ENCODE measurements at regions not wholly inside any gene's neighbourhood (a gene's known extent, or its start where the extent isn't known, plus 50 kb on each side); places are given as distances from the start of the nearest gene placed in this dataset.
A peak's percentile ranks its signal among the peaks of the same experiment; 100 is the strongest.
"Not testable (repeated sequence)": the region's sequence is repeated elsewhere in the genome, so short reads cannot be mapped to it uniquely, and the experiment has no call there.

DNA sequence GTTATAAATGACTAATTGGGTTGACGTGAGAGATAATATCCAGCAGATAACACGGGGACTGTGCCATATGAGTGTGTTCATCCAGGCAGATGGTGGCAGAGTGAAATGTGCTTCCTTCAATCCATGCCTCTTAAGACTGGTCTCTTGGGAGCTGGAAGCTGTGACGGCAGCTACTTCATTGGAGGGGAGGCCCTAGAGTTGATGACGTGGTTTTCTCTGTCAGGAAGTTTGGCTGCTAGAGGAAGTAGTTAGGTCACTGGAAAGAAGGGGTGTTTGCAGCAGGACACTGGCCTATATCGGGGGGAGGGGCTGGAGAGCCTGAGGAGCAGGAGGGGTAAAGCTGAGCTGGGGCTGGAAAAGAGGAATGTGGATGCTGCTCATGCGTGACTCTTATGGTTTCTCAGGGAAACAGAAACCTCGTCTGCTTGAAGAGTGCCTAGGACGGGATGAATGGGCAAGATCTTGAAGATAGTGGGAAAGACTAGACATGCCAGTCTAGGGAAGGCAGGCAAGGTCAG, 3051.6 kb downstream of the RPIA start:
- not testable (repeated sequence) for ATAC-seq

- ATAC-seq, result not testable (repeated sequence)
These were observed 3052.4 kb downstream of the RPIA start for GRCh38 chr2:91743910-91744309.

- ATAC-seq, result not testable (repeated sequence)
These were observed 3053.2 kb downstream of the RPIA start for GRCh38 chr2:91744700-91745141.

GRCh38 chr2:91748902-91749301, 3057.4 kb downstream of the RPIA start:
- ATAC-seq, result peak; percentile 51
- TF ChIP-seq ISL1 (CRISPR knock-in tag; IDR thresholded peaks at IDR 0.05) (no peak), GLIS3 (CRISPR knock-in tag; IDR thresholded peaks at IDR 0.05) (no peak), ZC3H10 (CRISPR knock-in tag; IDR thresholded peaks at IDR 0.05) (no peak), SNAI2 (CRISPR knock-in tag; IDR thresholded peaks at IDR 0.05) (no peak), ZFP3 (CRISPR knock-in tag; IDR thresholded peaks at IDR 0.05) (no peak), ARNTL (CRISPR knock-in tag; IDR thresholded peaks at IDR 0.05; ENCODE audit: borderline replicate concordance, low read depth) (no peak), TOX (CRISPR knock-in tag; IDR thresholded peaks at IDR 0.05; ENCODE audit: borderline replicate concordance) (no peak), ESRRG (CRISPR knock-in tag; IDR thresholded peaks at IDR 0.05) (no peak), CSDC2 (CRISPR knock-in tag; IDR thresholded peaks at IDR 0.05) (no peak), CSRNP3 (CRISPR knock-in tag; IDR thresholded peaks at IDR 0.05) (no peak), OSR1 (CRISPR knock-in tag; IDR thresholded peaks at IDR 0.05) (no peak), BACH2 (CRISPR knock-in tag; IDR thresholded peaks at IDR 0.05; ENCODE audit: borderline replicate concordance) (no peak), ZNF70 (CRISPR knock-in tag; IDR thresholded peaks at IDR 0.05) (no peak), ZFP30 (CRISPR knock-in tag; IDR thresholded peaks at IDR 0.05) (no peak), ZNF565 (CRISPR knock-in tag; conservative IDR thresholded peaks at IDR 0.05; ENCODE audit: low read depth) (no peak), ZNF8 (CRISPR knock-in tag; IDR thresholded peaks at IDR 0.05) (no peak), RARB (CRISPR knock-in tag; IDR thresholded peaks at IDR 0.05) (no peak), PPARA (CRISPR knock-in tag; IDR thresholded peaks at IDR 0.05; ENCODE audit: borderline replicate concordance) (no peak)
- TF ChIP-seq, protein P1, sequence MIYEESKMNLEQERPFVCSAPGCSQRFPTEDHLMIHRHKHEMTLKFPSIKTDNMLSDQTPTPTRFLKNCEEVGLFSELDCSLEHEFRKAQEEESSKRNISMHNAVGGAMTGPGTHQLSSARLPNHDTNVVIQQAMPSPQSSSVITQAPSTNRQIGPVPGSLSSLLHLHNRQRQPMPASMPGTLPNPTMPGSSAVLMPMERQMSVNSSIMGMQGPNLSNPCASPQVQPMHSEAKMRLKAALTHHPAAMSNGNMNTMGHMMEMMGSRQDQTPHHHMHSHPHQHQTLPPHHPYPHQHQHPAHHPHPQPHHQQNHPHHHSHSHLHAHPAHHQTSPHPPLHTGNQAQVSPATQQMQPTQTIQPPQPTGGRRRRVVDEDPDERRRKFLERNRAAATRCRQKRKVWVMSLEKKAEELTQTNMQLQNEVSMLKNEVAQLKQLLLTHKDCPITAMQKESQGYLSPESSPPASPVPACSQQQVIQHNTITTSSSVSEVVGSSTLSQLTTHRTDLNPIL (CRISPR knock-in tag; IDR thresholded peaks at IDR 0.05; ENCODE audit: low read depth), result no peak
- TF ChIP-seq, protein P2, sequence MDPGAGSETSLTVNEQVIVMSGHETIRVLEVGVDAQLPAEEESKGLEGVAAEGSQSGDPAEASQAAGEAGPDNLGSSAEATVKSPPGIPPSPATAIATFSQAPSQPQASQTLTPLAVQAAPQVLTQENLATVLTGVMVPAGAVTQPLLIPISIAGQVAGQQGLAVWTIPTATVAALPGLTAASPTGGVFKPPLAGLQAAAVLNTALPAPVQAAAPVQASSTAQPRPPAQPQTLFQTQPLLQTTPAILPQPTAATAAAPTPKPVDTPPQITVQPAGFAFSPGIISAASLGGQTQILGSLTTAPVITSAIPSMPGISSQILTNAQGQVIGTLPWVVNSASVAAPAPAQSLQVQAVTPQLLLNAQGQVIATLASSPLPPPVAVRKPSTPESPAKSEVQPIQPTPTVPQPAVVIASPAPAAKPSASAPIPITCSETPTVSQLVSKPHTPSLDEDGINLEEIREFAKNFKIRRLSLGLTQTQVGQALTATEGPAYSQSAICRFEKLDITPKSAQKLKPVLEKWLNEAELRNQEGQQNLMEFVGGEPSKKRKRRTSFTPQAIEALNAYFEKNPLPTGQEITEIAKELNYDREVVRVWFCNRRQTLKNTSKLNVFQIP (CRISPR knock-in tag; IDR thresholded peaks at IDR 0.05; ENCODE audit: borderline replicate concordance, low read depth), result no peak

DNA sequence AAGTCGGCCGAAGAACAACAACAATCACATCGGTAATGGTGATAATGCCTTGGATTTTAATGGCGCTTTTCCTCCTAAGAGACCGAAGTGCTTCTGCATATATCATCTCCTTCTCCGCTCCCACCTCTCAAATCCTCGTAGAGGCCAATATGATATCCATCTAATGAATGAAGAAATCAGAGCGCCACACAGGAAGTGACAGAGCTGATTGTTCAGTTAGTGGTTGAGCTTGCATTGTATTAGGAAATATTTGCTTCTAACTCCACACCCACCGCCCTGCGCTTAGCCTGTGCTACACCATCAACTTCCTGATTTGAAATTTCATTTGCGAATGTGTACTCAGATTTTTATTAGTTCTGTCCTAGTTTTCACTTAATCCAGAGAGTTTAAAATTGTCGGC, 3058.2 kb downstream of the RPIA start:
- ATAC-seq, result not testable (repeated sequence)

DNA sequence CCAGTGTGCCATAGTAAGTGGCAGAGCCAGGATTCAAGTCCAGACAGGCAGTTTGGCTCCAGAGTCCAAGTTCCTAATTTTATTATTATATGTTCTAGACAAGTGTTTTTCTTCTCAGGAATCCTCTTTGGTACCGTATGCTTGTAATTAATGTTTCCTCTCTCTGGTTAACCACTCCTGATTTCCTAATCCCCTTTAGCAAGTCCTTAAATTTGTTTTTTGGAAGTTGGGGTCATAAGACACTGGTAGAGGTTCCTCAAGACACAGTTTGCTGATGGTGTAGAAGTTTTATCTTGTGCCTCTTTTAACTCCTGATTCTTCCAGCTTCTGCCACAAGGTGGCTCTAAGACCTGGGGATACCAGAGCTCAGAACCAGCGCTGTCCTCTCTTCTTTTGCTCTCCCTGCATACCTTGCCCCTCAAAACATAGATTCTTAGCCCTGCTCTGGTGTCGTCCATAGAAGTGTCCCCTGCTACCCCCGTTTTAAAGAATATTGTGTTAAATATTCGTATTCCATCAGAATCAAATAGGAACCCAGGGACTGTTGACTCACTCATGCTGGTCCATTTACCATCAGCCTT, 3068.0 kb downstream of the RPIA start:
- ATAC-seq, result peak; percentile 85

- ATAC-seq, result not testable (repeated sequence)
These were observed 3069.2 kb downstream of the RPIA start for GRCh38 chr2:91760672-91761071.

DNA sequence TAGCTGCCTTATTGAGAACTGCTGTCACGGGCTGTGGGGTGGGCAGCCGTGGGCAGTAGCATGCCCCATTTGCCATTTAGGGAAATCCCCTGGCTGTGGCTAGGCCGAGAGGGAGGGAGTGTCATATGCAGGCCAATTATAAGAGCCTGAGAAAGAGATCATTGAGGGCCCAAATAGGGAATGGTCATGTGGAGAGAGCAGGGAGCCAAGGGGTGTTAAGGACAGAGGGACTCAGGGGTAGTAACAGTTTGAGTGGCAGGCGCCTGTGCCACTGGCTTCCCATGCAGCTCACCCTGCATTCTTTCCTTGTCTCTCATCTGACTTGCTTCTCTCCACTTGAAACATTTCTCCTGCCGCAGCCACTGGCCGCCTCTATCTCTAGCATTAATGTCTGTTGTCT, 3070.8 kb downstream of the RPIA start:
- ATAC-seq, result not testable (repeated sequence)

- ATAC-seq, result not testable (repeated sequence)
These were observed 3072.2 kb downstream of the RPIA start for GRCh38 chr2:91763710-91764109.

- ATAC-seq, result peak; percentile 17
These were observed 3073.1 kb downstream of the RPIA start for GRCh38 chr2:91764581-91765002.

DNA sequence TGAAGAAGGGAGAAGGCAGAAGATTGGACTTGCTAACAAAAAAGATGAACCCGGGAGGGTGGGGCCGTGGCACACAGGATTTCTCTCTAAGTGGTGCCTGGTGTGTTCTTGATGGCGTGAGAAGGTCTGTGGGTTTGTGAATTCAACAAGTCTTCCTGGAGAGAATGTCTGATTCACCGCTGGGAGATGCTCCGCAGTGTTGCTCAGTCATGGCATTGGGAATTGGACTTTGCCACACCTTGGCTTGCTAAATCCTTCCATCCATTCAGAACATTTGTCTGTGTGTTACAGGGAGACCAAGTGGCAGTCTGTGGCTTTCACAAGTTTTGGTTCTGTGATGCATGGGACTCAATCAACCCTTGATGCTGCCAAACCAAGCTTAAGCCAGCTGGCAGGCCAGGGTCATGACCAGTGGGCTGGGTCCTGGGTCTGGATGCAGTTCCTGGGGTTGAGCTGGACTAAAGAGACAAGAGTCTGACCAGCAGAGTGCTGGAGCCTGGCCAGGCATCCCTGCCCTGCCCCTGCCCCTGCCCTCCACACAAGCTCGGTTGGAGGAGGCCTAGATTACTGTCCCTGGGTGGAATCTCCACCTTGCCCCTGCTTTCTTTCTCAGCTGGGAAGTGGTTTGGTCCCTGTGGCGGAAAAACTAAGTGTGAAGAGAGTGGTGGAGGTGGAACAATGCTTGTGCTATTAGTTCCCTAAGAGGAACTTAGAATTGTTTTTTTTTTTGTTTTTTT, 3073.7 kb downstream of the RPIA start:
- ATAC-seq, result peak; percentile 2

DNA sequence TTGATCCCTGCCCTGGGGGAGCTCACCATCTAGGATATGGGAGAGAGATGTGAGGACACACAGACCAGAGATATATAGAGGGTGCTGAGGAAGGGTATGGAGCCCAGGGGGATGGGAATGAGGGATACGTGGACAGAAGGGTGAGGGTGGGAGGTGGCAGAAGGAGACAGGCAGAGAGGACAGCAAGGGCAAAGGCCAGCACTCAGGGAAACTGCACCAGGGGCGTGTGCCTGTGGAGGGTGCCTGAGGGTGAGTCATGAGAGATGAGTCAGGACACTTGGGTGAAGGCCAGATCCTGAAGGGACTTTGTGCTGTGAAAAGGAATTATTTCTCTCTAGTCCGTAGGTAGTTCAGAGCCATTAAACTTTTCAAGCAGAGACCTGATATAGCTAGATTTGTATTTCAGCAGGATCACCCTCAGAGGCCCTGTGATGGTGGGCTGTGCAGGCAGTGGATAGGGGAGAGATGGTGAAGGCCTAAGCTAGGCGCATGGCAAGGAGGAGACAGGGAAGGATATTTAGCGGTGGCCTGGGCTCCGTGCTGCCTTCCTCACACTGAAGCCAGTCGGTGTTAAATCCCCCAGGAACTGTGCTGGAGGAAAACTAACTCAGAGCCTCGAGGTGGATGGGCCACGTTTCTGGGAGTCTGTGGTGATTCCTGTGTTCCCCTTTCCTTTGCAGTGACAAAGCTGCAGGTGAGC, 3075.0 kb downstream of the RPIA start:
- ATAC-seq, result peak; percentile 88

All from SK-N-SH treated with all-trans-retinoic acid at 6 μM for 48 hours (cell line).